ENCODE measurements at regions not wholly inside any gene's neighbourhood (a gene's known extent, or its start where the extent isn't known, plus 50 kb on each side); places are given as distances from the start of the nearest gene placed in this dataset.
"Not testable (repeated sequence)": the region's sequence is repeated elsewhere in the genome, so short reads cannot be mapped to it uniquely, and the experiment has no call there.

DNA sequence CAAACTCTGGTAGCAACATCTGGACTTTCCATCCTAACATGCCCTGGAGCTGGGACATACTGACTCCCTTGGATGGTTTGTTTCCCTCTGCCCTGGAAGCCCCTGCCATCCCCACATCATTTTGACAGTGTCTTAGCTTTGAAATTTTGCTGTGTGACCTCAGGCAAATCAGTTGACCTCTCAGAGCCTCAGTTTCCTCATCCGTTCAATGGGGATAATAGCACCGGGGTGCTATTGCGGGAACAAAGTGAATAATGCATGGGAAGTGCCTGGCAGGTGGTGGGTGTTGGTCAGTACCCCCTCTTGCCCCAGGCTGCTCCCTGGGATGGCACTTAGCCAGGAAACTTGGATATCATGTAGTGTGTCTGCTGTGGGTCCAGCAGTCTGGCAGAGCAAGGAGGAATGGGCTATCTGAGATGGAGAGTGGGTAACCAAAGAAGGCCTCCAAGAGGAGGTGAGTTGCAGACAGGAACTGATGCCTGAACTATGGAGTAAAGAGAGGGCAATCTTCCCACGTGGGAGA, 88.6 kb downstream of the MRPL14 start:
- in situ Hi-C loops (cut with HindIII; ENCODE audit: low sequenced_read_pairs), result no loop called here

DNA sequence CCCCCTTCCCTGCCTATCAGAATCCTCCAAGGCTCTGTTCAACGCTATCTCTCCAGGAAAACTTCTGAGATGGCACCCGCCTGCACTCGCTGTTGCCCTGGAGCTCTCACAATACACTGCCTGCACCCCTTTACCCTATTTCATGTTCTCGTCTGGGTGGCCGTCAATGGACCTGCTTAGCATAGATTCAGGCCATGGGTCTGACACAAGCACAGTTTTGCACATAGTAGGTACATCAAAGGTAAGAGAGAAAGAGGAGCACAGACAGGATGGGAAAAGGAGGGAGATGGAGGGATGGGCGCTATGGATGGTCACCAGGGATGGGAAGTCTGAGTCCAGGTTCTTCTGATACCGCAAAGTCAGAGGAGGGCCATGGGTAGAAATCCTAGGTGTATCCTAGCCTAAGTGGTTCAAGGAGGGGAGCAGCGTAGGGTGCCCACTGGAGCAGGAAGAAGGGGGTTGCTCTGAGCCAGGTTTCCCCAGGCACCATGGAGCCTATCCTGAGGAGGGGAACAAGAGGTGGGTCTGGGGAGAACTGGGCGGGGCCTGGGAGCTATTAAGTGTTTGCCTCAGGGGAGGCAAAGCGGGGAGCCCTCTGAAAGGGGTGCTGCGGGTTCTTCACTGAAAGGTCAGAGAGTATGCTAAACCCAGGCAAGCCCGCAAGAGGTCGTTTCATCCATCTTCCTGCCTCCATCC, 89.3 kb downstream of the MRPL14 start:
- in situ Hi-C loops (cut with HindIII; ENCODE audit: low sequenced_read_pairs), result no loop called here

DNA sequence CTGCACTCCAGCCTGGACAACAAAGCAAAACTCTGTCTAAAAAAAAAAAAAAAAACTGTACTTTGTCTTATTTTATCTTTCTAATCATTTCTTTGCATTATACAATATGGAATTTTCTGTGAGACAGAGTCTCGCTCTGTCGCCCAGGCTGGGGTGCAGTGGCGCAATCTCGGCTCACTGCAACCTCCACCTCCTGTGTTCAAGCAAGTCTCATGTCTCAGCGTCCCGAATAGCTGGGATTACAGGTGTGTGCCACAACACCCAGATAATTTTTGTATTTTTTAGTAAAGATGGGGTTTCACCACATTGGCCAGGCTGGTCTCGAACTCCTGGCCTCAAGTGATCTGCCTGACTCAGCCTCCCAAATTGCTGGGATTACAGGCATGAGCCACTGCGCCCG, 90.0 kb downstream of the MRPL14 start:
- in situ Hi-C loops (cut with HindIII; ENCODE audit: low sequenced_read_pairs), result not testable (repeated sequence)

DNA sequence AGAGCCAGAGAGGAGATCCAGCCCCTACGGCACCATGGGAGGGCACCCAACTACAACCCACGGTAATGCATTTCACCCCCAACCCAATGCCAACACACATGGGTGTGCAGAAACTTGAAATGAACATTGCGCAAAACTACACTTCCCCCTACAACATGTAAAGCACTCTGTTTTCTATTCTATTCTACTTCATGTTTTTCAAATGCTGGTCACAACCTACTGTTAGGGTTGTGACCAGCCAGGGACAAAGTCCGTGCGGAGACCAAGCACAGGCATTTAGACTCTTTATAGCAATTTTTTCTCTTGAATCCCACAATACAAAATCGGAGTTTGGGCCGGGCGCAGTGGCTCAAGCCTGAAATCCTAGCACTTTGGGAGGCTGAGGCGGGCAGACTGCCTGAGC, 90.6 kb downstream of the MRPL14 start:
- in situ Hi-C loops (cut with HindIII; ENCODE audit: low sequenced_read_pairs), result no loop called here

DNA sequence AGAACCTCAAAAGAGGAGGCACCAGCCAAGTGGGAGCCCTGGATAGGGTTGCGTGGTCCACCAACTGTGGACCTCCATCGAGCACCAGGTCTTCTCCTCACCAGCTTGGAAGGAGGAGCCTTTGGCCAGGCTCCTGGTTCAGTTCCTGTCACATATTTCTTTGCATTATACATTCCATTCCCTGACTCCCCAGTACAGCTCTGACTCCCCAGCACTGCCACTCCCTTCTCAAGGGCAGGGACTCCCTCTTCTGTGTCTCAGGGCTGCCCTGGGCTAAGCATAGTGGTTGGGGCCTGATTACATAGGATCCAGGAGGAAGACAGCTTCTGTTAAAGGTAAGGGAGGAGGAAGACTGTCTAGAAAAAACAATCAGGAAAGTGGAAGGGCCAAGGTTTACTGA, 91.1 kb downstream of the MRPL14 start:
- in situ Hi-C loops (cut with HindIII; ENCODE audit: low sequenced_read_pairs), result no loop called here

GRCh38 chr6:44035621-44036020, 91.6 kb downstream of the MRPL14 start:
- in situ Hi-C loops (cut with HindIII; ENCODE audit: low sequenced_read_pairs), result no loop called here

DNA sequence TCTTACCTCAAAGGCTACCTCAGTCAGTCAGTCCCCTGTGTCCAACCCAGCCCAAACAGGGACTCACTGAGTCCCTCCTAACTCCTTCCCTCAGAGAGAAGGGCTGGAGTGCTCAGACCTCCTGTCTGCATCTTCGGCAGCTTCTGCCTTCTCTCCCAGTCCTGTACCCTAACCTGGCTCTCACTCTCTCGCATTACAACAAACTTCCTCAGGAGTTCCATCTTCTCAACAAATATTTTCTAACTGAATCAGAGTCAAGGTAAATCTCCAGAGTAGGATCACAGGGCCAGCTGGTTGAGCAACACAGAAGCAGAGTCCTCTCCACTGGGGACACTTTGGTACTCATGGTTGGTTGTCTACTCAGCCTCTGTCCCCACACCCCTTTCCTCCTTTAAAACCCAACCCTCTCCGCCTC, 92.3 kb downstream of the MRPL14 start:
- in situ Hi-C loops (cut with HindIII; ENCODE audit: low sequenced_read_pairs), result no loop called here

DNA sequence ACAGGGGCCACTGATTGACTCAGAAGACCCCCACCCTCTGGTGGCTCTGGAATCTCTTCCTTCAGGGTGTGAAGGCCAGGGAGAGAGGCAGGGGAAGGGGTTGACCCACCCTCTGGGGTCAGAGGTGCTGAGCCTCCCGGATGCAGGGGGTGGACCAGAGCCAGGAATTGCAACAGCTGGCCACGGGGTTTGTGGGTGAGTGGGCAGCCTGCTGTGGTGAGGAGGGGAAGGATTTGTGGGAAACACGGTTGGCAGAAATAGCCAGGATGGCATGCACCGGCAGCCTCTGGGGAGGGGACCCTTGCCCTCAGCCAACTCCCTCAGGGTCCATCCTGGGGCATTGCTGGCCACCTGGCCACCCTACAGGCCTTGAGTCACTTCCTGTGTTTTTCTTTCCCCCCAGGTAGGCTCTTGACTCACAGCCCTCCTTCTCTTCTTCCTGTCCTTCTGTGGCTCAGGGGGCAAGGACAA, 92.8 kb downstream of the MRPL14 start:
- in situ Hi-C loops (cut with HindIII; ENCODE audit: low sequenced_read_pairs), result no loop called here

GRCh38 chr6:44030812-44031454, 96.3 kb downstream of the MRPL14 start:
- in situ Hi-C loops (cut with HindIII; ENCODE audit: low sequenced_read_pairs), result no loop called here

DNA sequence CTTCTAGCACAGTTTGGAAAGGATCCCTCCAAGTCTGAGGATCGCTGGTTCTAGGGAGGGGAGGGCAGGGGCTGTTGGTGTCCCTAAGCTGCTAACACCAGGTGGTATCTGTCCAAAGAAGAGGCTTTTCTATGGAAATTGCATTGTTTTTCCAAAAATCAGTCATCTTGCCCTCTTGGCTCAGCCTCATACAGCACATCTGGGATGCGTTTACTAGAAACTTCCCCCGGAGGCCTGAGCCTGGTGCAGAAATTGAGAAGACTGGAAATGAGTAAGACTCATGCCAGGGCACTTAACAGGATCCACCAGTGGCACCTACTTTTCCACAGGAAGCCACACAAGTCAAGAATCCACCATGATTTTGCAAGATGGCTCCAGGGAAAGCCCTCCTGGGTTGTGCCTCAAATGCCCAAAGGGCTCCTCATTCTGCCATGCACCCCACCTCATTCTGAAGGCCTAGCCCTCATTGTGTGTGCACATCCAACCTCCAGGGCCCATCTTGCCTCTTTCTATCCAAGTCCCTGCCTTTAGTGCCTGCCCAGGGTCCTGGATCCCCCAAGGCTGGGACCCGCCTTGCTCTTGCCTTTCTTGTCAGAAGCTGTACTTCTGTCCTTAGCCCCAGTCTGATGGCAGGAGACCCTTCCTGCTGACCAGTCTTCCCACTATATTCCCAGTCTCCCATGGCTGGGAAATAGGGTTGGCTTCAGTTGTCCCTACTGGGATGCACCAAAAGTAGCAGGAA, 97.6 kb downstream of the MRPL14 start:
- in situ Hi-C loops (cut with HindIII; ENCODE audit: low sequenced_read_pairs), result no loop called here

DNA sequence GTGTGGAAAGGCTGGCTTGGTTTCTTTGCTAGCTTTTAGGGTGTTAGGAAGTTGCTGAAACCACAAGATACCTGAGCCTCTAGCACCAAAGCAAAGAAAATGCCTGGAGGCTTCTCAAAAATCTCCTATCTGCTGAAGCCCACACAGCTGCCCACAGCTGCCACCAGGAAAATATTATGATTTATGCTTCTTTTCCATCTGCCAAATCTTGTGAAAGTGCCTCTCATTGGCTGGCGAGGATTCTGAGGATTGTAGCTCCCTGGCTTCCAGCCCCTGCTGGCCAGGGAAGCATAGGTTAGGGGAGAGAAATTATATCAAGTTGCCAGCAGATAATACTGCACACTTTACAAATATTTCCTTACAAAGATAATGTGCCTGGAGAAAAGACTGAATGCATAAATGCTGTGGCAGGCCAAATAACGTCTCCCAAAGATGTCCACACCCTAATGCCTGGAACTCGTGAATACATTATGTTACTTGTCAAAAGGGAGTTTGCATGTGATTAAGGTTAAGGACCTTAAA, 98.4 kb downstream of the MRPL14 start:
- in situ Hi-C loops (cut with HindIII; ENCODE audit: low sequenced_read_pairs), result no loop called here

DNA sequence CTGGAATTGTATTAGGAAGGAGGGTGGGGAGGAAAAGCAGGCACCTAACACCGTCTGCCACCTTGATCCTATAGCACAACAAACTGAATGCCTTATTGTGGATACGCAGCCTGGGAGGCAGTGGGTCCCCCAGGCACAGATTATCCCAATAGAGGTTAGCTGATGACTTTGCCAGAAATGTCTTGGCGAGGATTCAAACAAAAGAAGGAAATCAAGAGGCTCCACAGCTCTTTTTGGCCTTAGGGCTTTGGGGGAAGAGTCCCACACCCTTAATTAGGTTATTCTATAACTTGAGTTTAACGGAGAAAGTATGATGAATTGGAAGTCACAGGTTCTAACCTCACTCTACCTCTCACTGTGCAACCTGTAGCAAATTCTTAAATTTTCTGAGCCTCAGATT, 102.0 kb downstream of the MRPL14 start:
- in situ Hi-C loops (cut with HindIII; ENCODE audit: low sequenced_read_pairs), result no loop called here

DNA sequence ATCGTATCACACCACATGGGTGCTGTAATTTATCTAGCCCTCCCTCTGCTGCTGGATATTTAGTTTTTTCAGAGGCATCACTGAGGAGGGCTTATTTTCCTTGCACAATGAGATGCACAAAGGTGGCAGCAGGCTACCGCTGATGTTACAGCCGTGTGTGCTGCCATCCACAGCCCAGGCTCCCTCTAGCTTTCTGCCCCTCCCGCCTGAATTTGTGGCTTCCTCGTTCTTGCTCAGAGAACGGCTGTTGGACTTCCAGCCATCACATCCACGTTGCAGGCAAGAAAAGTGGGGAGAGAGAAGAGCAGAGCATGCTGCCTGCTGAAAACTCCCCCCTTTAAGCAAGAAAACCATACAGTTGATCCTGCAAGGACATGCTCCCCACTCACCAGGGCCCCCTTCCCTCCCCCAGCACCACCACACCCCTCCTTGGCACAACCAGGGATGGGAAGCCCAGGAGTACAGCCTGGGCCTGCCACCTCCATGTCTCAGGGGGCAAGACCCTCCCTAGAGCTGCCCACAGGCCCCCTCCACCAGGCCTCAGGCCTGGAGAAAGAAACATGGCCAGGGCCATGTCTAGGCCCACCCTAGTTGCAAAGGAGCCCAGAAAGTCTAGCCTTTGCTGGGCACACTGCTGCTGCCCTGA, 102.6 kb downstream of the MRPL14 start:
- in situ Hi-C loops (cut with HindIII; ENCODE audit: low sequenced_read_pairs), result no loop called here

DNA sequence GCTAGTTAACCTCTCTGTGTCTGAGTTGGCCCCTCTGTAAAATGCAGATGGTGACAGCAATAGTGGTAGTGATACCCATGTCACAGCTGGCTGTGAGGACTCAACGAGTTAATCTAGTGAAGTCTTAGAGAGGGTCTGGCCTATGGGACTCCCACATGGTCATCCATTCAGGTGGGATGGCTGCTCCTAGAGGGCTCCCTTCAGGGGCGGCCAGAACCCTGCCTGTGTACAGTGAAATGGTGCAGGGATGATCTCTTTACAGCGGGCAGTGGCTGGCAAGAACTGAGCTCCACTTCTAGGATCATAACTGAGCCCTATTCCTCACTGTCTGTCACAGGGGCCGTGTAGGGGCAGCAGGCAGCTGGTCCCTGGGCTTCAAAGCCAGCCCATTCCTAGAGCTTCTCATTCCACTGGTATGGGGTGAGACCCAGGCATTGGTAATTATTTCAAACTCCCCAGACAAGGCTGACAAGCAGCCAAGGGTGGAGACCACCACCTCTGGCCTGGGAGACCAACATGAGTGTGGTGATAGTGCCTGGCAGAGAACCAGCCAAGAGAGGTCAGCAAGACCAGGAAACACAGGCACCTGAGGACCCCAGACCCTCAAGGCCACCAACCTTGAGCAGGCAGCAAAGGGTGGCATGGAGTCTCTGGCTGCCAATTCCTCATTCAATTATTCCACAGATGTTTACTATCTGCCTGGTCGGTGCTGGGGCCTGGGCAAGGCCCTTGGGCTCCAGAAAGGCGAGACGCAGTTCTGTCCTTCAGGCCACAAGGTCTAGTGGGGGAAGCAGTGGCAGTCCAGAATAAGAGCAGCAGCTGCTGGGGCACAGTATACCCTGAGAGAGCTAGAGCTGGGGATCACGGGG, 103.4 kb downstream of the MRPL14 start:
- in situ Hi-C loops (cut with HindIII; ENCODE audit: low sequenced_read_pairs), result no loop called here

- in situ Hi-C loops (cut with HindIII; ENCODE audit: low sequenced_read_pairs), result no loop called here
Measured at GRCh38 chr6:44022671-44023352, 104.4 kb downstream of the MRPL14 start.

DNA sequence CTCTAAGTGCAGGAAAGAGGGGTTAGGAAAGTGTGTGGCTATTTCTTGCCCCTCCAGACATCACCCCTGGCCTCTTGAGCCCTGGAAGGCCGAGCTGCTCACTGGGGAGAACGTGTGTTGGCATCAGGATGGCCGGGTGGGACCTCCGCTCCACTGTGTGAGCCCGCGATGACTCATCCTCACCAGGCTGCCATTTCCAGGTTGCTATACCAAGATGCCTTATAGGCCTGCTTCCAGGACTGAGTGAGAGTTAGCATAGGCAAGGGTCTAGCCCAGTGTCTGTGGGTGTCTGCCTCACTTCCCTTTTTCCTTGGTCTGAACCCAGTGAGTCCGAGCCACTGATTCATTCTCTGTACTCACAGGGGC, 105.0 kb downstream of the MRPL14 start:
- in situ Hi-C loops (cut with HindIII; ENCODE audit: low sequenced_read_pairs), result no loop called here

DNA sequence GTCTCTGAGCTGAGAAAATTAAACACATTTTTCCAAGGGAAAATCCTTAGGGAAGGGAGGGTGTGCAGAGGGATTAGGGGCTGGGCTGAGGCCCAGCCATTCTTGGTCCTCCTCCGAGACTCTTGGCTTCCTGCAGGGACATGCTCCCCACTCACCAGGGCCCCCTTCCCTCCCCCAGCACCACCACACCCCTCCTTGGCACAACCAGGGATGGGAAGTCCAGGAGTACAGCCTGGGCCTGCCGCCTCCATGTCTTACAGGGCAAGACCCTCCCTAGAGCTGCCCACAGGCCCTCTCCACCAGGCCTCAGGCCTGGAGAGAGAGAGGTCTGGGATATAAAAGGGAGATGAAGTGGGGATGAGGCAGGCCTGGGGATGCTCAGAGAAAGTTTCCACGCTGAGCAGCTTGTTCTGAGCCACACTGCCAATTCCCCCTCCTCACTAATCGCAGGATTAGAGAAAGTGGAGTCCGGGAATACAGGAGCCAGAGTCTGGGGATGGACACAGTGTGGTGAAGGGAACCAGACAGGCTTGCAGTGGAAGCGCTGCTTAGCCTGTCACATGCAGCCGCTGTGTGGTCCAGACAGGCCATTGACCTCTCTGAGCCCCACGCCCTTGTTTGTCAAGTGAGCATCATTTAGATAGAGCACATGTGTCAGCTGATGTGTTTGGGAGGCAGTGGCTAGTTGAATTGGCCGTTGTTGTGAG, 105.5 kb downstream of the MRPL14 start:
- in situ Hi-C loops (cut with HindIII; ENCODE audit: low sequenced_read_pairs), result no loop called here

GRCh38 chr6:44020664-44021425, 106.4 kb downstream of the MRPL14 start:
- in situ Hi-C loops (cut with HindIII; ENCODE audit: low sequenced_read_pairs), result no loop called here
